Kidney (tissue), 13 donors: ENCODE measurements at regions not wholly inside any gene's neighbourhood (a gene's known extent, or its start where the extent isn't known, plus 50 kb on each side); places are given as distances from the start of the nearest gene placed in this dataset.
"Not testable (repeated sequence)": the region's sequence is repeated elsewhere in the genome, so short reads cannot be mapped to it uniquely, and the experiment has no call there.

ENCODE experiments used
- DNase-seq, 5 donors: peaks; one replicate each; pipeline ENCODE4 v3.0.0-alpha.2; 2013 to 2020
- FAIRE-seq: peaks from 2 replicates; lab custom pipeline; 2012; peaks lifted over from hg19 to GRCh38; lab: Jason Lieb, UNC
- H3K27ac ChIP-seq, 2 donors: one replicate each; pipeline ENCODE4 v1.7.0; 2013; ENCODE audit warnings: low read depth in 2 of 2, low read length in 2 of 2, inconsistent platforms in 1 of 2
- H3K27me3 ChIP-seq: one replicate; pipeline ENCODE4 v1.7.1; 2013; ENCODE audit warnings: low read length, inconsistent platforms; ENCODE audit not compliant: control insufficient read depth, insufficient read depth
- H3K36me3 ChIP-seq, 3 donors: one replicate each; pipeline versions ENCODE4 v1.7.0 to v1.7.1; 2013; ENCODE audit warnings: low read length in 3 of 3, control low read depth in 1 of 3, inconsistent platforms in 1 of 3; ENCODE audit not compliant: insufficient read depth in 3 of 3, control insufficient read depth in 2 of 3
- H3K4me1 ChIP-seq, 3 donors: one replicate each; pipeline versions ENCODE4 v1.7.0 to v1.7.1; 2013; ENCODE audit warnings: low read length in 3 of 3, inconsistent platforms in 1 of 3, low read depth in 1 of 3; ENCODE audit not compliant: control insufficient read depth in 2 of 3, insufficient read depth in 2 of 3
- H3K4me3 ChIP-seq, 3 donors: one replicate each; pipeline versions ENCODE4 v1.7.0 to v1.8.1; 2013; ENCODE audit warnings: low read length in 3 of 3, control low read depth in 1 of 3, inconsistent platforms in 1 of 3
- H3K9ac ChIP-seq, 3 donors: one replicate each; pipeline versions ENCODE4 v1.7.0 to v1.7.1; 2013; ENCODE audit warnings: low read length in 3 of 3, control low read depth in 1 of 3, inconsistent platforms in 1 of 3
- H3K9me3 ChIP-seq, 3 donors: one replicate each; pipeline versions ENCODE4 v1.7.0 to v1.7.1; 2013; ENCODE audit warnings: low read length in 3 of 3, control low read depth in 1 of 3, inconsistent platforms in 1 of 3; ENCODE audit not compliant: control insufficient read depth in 2 of 3, insufficient read depth in 1 of 3
- intact Hi-C: fragments of 100-400 bp; cut with DNase I; formaldehyde crosslinking; loops from one replicate; pipeline ENCODE4 v1.11.1; 2022
- TF ChIP-seq, protein P1 (sequence below): IDR thresholded peaks from 3 replicates; pipeline ENCODE4 v1.5.1; 2012; ENCODE audit warnings: mild to moderate bottlenecking, moderate library complexity, borderline replicate concordance; ENCODE audit not compliant: insufficient read depth; ENCODE audit errors: extremely low read depth
- donor health status: control.
- donor health status: control.
- donor health status: control.
- donor health status: control.
- donor health status: control.
- donor health status: DM: yes; HTN: yes; CAD: no.
- donor health status: Normal renal cell carcinoma (clear cell type).

DNA sequence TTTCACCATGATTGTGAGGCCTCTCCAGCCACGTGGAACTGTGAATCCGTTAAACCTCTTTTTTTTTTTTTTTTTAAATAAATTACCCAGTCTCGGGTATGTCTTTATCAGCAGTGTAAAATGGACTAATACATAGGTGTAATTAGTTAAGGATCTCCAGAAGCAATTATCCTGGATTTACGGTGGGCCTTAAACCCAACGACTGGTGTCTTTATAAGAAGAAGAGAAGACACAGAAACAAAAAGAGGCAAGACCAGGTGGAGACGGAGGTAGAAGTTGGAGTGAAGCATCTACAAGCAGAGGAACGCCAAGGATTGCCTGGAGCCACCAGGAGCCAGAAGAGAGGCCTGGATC lies 114.6 kb upstream of the MAP1LC3B2 start:
- intact Hi-C loops, result no loop called here
- Histone ChIP-seq H3K9me3 (no peaks in the 10 kb centered on the region), H3K4me1 (no peaks in the 10 kb centered on the region), H3K27me3 (no peaks in the 10 kb centered on the region), H3K36me3 (no peaks in the 10 kb centered on the region), H3K4me3 (no peak overlapping the region), H3K27ac (no peak overlapping the region), H3K9ac (no peak overlapping the region)
- FAIRE-seq (no peak), DNase-seq (no peak)
- TF ChIP-seq, protein P1, sequence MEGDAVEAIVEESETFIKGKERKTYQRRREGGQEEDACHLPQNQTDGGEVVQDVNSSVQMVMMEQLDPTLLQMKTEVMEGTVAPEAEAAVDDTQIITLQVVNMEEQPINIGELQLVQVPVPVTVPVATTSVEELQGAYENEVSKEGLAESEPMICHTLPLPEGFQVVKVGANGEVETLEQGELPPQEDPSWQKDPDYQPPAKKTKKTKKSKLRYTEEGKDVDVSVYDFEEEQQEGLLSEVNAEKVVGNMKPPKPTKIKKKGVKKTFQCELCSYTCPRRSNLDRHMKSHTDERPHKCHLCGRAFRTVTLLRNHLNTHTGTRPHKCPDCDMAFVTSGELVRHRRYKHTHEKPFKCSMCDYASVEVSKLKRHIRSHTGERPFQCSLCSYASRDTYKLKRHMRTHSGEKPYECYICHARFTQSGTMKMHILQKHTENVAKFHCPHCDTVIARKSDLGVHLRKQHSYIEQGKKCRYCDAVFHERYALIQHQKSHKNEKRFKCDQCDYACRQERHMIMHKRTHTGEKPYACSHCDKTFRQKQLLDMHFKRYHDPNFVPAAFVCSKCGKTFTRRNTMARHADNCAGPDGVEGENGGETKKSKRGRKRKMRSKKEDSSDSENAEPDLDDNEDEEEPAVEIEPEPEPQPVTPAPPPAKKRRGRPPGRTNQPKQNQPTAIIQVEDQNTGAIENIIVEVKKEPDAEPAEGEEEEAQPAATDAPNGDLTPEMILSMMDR, result no peak

DNA sequence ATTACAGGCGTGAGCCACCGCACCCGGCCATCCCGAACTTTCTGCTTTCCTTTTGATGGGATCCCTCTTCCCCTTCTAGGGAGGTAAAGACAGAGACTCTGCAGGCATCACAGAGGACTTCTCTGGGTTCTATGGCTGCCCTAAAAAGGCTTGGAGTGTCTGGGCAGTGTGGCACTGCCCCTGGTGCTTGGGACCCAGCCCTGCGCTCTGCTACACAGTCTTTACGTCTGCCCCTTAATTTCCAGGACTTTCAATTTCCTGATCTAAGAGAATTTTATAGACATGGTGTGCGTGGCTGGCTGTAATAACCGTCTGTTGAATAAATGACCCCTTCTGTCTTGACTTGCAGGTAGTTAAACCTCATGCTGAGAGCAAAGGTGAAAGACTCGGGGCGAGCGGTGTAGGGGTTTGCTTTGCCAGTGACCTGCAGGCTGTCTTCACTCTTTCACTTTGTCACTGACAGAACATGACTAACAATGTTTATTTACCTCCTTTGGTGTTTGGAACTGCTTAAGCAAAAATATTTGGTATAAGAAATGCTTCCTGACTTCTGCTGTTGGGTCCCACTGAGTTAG lies 110.9 kb upstream of the MAP1LC3B2 start:
- H3K4me1 ChIP-seq, result no peaks in the 10 kb centered on the region
- no peaks in the 10 kb centered on the region for H3K27me3 ChIP-seq
- H3K9ac ChIP-seq, result no peak overlapping the region
- FAIRE-seq (no peak), DNase-seq (no peak)
- no peaks in the 10 kb centered on the region for H3K36me3 ChIP-seq
- H3K9me3 ChIP-seq, result no peaks in the 10 kb centered on the region
- intact Hi-C loops, result no loop called here
- no peak overlapping the region for H3K4me3 ChIP-seq
- H3K27ac ChIP-seq, result no peak overlapping the region
- TF ChIP-seq, protein P1, result no peak

DNA sequence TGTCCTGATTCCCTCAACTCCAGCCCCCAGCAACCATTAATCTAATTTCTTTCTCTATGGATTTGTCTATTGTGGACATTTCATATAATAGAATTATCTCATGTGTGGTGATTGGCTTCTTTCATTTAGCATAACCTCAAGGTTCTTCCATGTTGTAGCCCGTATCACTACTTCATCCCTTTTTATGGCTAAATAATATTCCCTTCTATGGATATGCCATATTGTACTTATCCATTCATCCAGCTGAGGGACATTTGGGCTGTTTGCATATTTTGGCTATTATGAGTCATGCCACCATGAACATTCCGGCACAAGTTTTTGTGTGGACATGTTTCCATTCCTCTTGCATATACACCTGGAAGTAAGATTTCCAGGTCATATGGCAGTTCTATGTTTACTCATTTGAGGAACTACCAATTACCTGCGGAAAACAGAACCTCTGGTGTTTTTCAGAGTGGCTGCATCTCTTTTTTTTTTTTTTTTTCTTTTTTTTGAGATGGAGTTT lies 108.7 kb upstream of the MAP1LC3B2 start:
- H3K36me3 ChIP-seq, result no peaks in the 10 kb centered on the region
- FAIRE-seq (no peak), DNase-seq (no peak)
- H3K27me3 ChIP-seq, result no peaks in the 10 kb centered on the region
- no peak overlapping the region for H3K4me3 ChIP-seq
- intact Hi-C loops, result no loop called here
- H3K4me1 ChIP-seq, result peaks cover 0 to 6% (median 5%) of the 10 kb centered on the region in 3 donors
- H3K9ac ChIP-seq, result no peak overlapping the region
- no peaks in the 10 kb centered on the region for H3K9me3 ChIP-seq
- H3K27ac ChIP-seq, result no peak overlapping the region
- TF ChIP-seq, protein P1, result no peak

DNA sequence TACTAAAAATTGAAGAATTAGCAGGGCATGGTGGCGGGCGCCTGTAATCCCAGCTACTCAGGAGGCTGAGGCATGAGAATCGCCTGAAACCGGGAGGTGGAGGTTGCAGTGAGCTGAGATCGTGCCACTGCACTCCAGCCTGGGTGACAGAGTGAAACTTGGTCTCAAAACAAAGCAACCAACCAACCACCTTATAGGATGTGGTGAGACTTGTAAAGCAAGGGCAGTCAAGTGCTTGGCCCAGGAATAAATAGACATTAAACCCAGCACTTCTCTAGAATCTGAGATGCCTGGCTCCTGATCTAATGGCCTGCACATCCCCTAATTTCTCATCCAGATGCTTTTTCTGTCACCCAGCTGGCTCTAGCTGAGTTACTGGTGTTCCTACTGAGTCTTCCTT lies 106.2 kb upstream of the MAP1LC3B2 start:
- H3K9me3 ChIP-seq, H3K4me3 ChIP-seq, intact Hi-C loops, H3K9ac ChIP-seq, H3K27ac ChIP-seq, FAIRE-seq, H3K27me3 ChIP-seq, H3K36me3 ChIP-seq: not testable (repeated sequence)
- DNase-seq, result peak in 1 of 5 donors; percentile 37
- peaks cover 4 to 12% (median 10%) of the 10 kb centered on the region in 3 donors for H3K4me1 ChIP-seq
